Peyer's patch (tissue), 4 donors: ENCODE measurements at regions not wholly inside any gene's neighbourhood (a gene's known extent, or its start where the extent isn't known, plus 50 kb on each side); places are given as distances from the start of the nearest gene placed in this dataset.

Source experiments
- CTCF ChIP-seq, 6 experiments: fragments of 450-650 bp in 4 of 6; fragments of 200-600 bp in 2 of 6; sonication (generic) in 1 of 6; IDR thresholded peaks; one replicate each; pipeline ENCODE4 v1.5.1; 2017 to 2019; ENCODE audit warnings: antibody characterized with exemption in 6 of 6, mild to moderate bottlenecking in 3 of 6, moderate library complexity in 1 of 6
- POLR2A ChIP-seq, 2 donors: fragments of 450-650 bp; IDR thresholded peaks; one replicate each; pipeline ENCODE4 v1.5.1; 2017; ENCODE audit warnings: antibody characterized with exemption in 2 of 2, mild to moderate bottlenecking in 2 of 2, moderate library complexity in 2 of 2

GRCh38 chr3:166877971-166878370, 502.1 kb downstream of the ZBBX start:
- no peak for TF ChIP-seq CTCF (IDR thresholded peaks at IDR 0.05)
- no peak for TF ChIP-seq POLR2A (IDR thresholded peaks at IDR 0.05)
